H9 (cell line): ENCODE measurements at regions not wholly inside any gene's neighbourhood (a gene's known extent, or its start where the extent isn't known, plus 50 kb on each side); places are given as distances from the start of the nearest gene placed in this dataset.

Experiments used
- DNase-seq: peaks from one replicate; pipeline ENCODE4 v3.0.0-alpha.2; 2017
- H2AFZ ChIP-seq: one replicate; pipeline ENCODE4 v1.6.1; 2013; ENCODE audit warnings: mild to moderate bottlenecking, low read length, control low read depth, moderate library complexity
- H2AK5ac ChIP-seq: 2 replicates; pipeline ENCODE4 v1.6.1; 2013; ENCODE audit warnings: low read length, control low read depth, mixed read lengths; ENCODE audit not compliant: insufficient read length
- H2BK120ac ChIP-seq: one replicate; pipeline ENCODE4 v1.6.1; 2013; ENCODE audit warnings: low read depth, mild to moderate bottlenecking, low read length, control low read depth, inconsistent platforms; ENCODE audit not compliant: poor library complexity, severe bottlenecking
- H2BK12ac ChIP-seq: 2 replicates; pipeline ENCODE4 v1.6.1; 2013; ENCODE audit warnings: low read length, control low read depth, mixed read lengths, low read depth; ENCODE audit not compliant: insufficient read length
- H2BK15ac ChIP-seq: 2 replicates; pipeline ENCODE4 v1.6.1; 2013; ENCODE audit warnings: low read depth, low read length, control low read depth
- H2BK20ac ChIP-seq: one replicate; pipeline ENCODE4 v1.6.1; 2013; ENCODE audit warnings: low read depth, mild to moderate bottlenecking, low read length, control low read depth, inconsistent platforms; ENCODE audit not compliant: poor library complexity, severe bottlenecking
- H2BK5ac ChIP-seq: 2 replicates; pipeline ENCODE4 v1.6.1; 2013; ENCODE audit warnings: low read length, control low read depth, mixed read lengths; ENCODE audit not compliant: insufficient read length
- H3K14ac ChIP-seq: 2 replicates; pipeline ENCODE4 v1.6.1; 2013; ENCODE audit warnings: low read length, control low read depth; ENCODE audit not compliant: insufficient read depth
- H3K18ac ChIP-seq: 2 replicates; pipeline ENCODE4 v1.6.1; 2013; ENCODE audit warnings: low read depth, mild to moderate bottlenecking, mixed read lengths, low read length, control low read depth; ENCODE audit not compliant: insufficient read length
- H3K23ac ChIP-seq: 2 replicates; pipeline ENCODE4 v1.6.1; 2013; ENCODE audit warnings: low read length, control low read depth, mixed read lengths, low read depth; ENCODE audit not compliant: insufficient read length
- H3K23me2 ChIP-seq: 2 replicates; pipeline ENCODE4 v1.6.1; 2013; ENCODE audit warnings: low read depth, mild to moderate bottlenecking, mixed read lengths, low read length, control low read depth; ENCODE audit not compliant: insufficient read length, poor library complexity, severe bottlenecking
- H3K27ac ChIP-seq: 2 replicates; pipeline ENCODE4 v1.5.1; 2013; ENCODE audit warnings: low read length, control low read depth, mixed read lengths, low read depth; ENCODE audit not compliant: insufficient read length
- H3K27me3 ChIP-seq: 2 replicates; pipeline ENCODE4 v1.6.1; 2013; ENCODE audit warnings: low read length, control low read depth, inconsistent platforms; ENCODE audit not compliant: insufficient read depth
- H3K4ac ChIP-seq: 2 replicates; pipeline ENCODE4 v1.6.1; 2013; ENCODE audit warnings: low read depth, mild to moderate bottlenecking, control low read depth, inconsistent platforms, low read length, moderate library complexity
- H3K4me1 ChIP-seq: 2 replicates; pipeline ENCODE4 v1.6.1; 2013; ENCODE audit warnings: low read length, control low read depth, inconsistent platforms; ENCODE audit not compliant: insufficient read depth
- H3K4me2 ChIP-seq: 2 replicates; pipeline ENCODE4 v1.6.1; 2013; ENCODE audit warnings: low read length, control low read depth, mixed read lengths; ENCODE audit not compliant: insufficient read length, insufficient read depth
- H3K56ac ChIP-seq: 2 replicates; pipeline ENCODE4 v1.6.1; 2013; ENCODE audit warnings: low read depth, mild to moderate bottlenecking, mixed read lengths, low read length, control low read depth; ENCODE audit not compliant: insufficient read length
- H3K79me1 ChIP-seq: 2 replicates; pipeline ENCODE4 v1.6.1; 2013; ENCODE audit warnings: low read depth, mild to moderate bottlenecking, moderate library complexity, low read length, control low read depth, inconsistent platforms; ENCODE audit not compliant: insufficient read depth, poor library complexity, severe bottlenecking
- H3K79me2 ChIP-seq: 2 replicates; pipeline ENCODE4 v1.6.1; 2013; ENCODE audit warnings: low read length, control low read depth, inconsistent platforms; ENCODE audit not compliant: insufficient read depth
- H3K9ac ChIP-seq: 2 replicates; pipeline ENCODE4 v1.6.1; 2013; ENCODE audit warnings: low read length, control low read depth, mixed read lengths; ENCODE audit not compliant: insufficient read length; ENCODE audit errors: extremely low read depth
- H3K9me3 ChIP-seq: one replicate; pipeline ENCODE4 v1.6.1; 2013; ENCODE audit warnings: low read depth, low read length, inconsistent platforms; ENCODE audit not compliant: control insufficient read depth
- H3T11ph ChIP-seq: one replicate; pipeline ENCODE4 v1.6.1; 2013; ENCODE audit warnings: mild to moderate bottlenecking, low read length, control low read depth, inconsistent platforms
- H4K20me1 ChIP-seq: one replicate; pipeline ENCODE4 v1.6.1; 2013; ENCODE audit not compliant: control insufficient read depth, insufficient read length, insufficient read depth
- H4K5ac ChIP-seq: 2 replicates; pipeline ENCODE4 v1.6.1; 2013; ENCODE audit warnings: low read depth, mild to moderate bottlenecking, mixed read lengths, low read length, control low read depth; ENCODE audit not compliant: insufficient read length
- H4K8ac ChIP-seq: replicated peaks from 2 replicates; pipeline ENCODE4 v1.6.1; 2013; ENCODE audit warnings: low read length, control low read depth, mixed read lengths, low read depth; ENCODE audit not compliant: insufficient read length
- H4K91ac ChIP-seq: 2 replicates; pipeline ENCODE4 v1.6.1; 2013; ENCODE audit warnings: low read depth, mild to moderate bottlenecking, moderate library complexity, mixed read lengths, low read length, control low read depth; ENCODE audit not compliant: insufficient read length
- H3K27ac Mint-ChIP-seq, 3 experiments: 2 replicates in 2 of 3; 3 replicates in 1 of 3; pipeline ENCODE4 v1.8.0; 2020 to 2021; ENCODE audit warnings: mixed read lengths in 3 of 3, mild to moderate bottlenecking in 1 of 3, moderate library complexity in 1 of 3
- H3K27me3 Mint-ChIP-seq: 2 replicates; pipeline ENCODE4 v1.8.0; 2021; ENCODE audit warnings: low read depth, mild to moderate bottlenecking, moderate library complexity, mixed read lengths
- H3K36me3 Mint-ChIP-seq, 3 experiments: 2 replicates in 2 of 3; 3 replicates in 1 of 3; pipeline ENCODE4 v1.8.0; 2020 to 2021; ENCODE audit warnings: low read depth in 3 of 3, mixed read lengths in 3 of 3; ENCODE audit not compliant: insufficient read depth in 1 of 3
- H3K4me1 Mint-ChIP-seq, 2 experiments: 2 replicates each; pipeline ENCODE4 v1.8.0; 2020; ENCODE audit warnings: mixed read lengths in 2 of 2
- H3K4me3 Mint-ChIP-seq, 2 experiments: 2 replicates in 1 of 2; 3 replicates in 1 of 2; pipeline ENCODE4 v1.8.0; 2020 to 2021; ENCODE audit warnings: mild to moderate bottlenecking in 2 of 2, mixed read lengths in 2 of 2, moderate library complexity in 1 of 2
- H3K9me3 Mint-ChIP-seq, 2 experiments: 2 replicates in 1 of 2; 3 replicates in 1 of 2; pipeline ENCODE4 v1.8.0; 2020; ENCODE audit warnings: mild to moderate bottlenecking in 2 of 2, mixed read lengths in 2 of 2, moderate library complexity in 1 of 2
- WGBS: extraction: QIAGEN DNeasy Blood & Tissue Kit; methylation state at CpG from one replicate; pipeline ENCODE4 v1.1.7; 2013; ENCODE audit warnings: missing lambda C conversion rate, low lambda C conversion rate, mixed read lengths; ENCODE audit not compliant: insufficient read length; ENCODE audit errors: extremely low coverage; 5-methylcytosine and 5-hydroxymethylcytosine counted together
- TF ChIP-seq, protein P1 (sequence below): fragments of 200-600 bp; sonication (generic); conservative IDR thresholded peaks from 3 replicates; pipeline ENCODE4 v1.8.0; 2021; ENCODE audit warnings: antibody characterized with exemption, mild to moderate bottlenecking

DNA sequence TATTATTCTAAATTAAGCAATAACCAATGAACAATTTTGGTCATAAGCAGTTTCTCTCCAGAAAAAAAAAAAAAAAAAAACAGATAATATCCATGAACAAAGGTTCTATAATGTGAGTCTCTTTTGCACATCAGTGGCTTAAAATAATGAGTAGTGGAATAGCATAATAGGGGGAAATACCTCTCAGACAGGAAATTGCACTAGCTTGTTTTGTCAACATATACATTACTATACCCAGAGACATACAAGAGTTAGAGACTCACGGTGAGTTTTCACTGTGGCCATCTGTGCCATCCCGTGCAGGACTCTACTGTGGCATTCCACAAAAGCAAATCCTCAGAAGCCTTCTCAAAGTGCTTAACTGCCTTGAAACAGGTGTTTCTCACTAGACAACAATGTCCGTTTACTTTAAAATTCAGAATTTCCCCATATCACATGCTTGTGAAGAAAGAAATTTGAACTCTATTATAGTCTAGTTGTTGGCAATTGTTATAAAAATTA, 697.9 kb downstream of the USP25 start:
- H3K4me2 ChIP-seq, result no peak overlapping the region
- H3K23me2 ChIP-seq, result no peaks in the 10 kb centered on the region
- TF ChIP-seq, protein P1, sequence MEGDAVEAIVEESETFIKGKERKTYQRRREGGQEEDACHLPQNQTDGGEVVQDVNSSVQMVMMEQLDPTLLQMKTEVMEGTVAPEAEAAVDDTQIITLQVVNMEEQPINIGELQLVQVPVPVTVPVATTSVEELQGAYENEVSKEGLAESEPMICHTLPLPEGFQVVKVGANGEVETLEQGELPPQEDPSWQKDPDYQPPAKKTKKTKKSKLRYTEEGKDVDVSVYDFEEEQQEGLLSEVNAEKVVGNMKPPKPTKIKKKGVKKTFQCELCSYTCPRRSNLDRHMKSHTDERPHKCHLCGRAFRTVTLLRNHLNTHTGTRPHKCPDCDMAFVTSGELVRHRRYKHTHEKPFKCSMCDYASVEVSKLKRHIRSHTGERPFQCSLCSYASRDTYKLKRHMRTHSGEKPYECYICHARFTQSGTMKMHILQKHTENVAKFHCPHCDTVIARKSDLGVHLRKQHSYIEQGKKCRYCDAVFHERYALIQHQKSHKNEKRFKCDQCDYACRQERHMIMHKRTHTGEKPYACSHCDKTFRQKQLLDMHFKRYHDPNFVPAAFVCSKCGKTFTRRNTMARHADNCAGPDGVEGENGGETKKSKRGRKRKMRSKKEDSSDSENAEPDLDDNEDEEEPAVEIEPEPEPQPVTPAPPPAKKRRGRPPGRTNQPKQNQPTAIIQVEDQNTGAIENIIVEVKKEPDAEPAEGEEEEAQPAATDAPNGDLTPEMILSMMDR, result no peak
- H3K23ac ChIP-seq, result no peak overlapping the region
- H4K20me1 ChIP-seq, result no peaks in the 10 kb centered on the region
- no peaks in the 10 kb centered on the region for H3K4me1 ChIP-seq
- H2BK5ac ChIP-seq, result no peak overlapping the region
- H3K36me3 Mint-ChIP-seq, result no peaks in the 10 kb centered on the region
- H3K27me3 Mint-ChIP-seq, result no peaks in the 10 kb centered on the region
- H4K5ac ChIP-seq, result no peak overlapping the region
- no peak overlapping the region for H2BK15ac ChIP-seq
- H3K9ac ChIP-seq, result no peak overlapping the region
- H3K79me1 ChIP-seq, result no peaks in the 10 kb centered on the region
- no peaks in the 10 kb centered on the region for H3K27me3 ChIP-seq
- no peaks in the 10 kb centered on the region for H3K79me2 ChIP-seq
- no peak overlapping the region for H3K18ac ChIP-seq
- no peak overlapping the region for H2BK12ac ChIP-seq
- H3K9me3 ChIP-seq, result no peaks in the 10 kb centered on the region
- no peak overlapping the region for H2BK20ac ChIP-seq
- H3K27ac Mint-ChIP-seq, result no peak overlapping the region
- DNase-seq, result no peak
- no peak overlapping the region for H3T11ph ChIP-seq
- no peak overlapping the region for H2BK120ac ChIP-seq
- no peaks in the 10 kb centered on the region for H3K4me1 Mint-ChIP-seq
- no peak overlapping the region for H2AK5ac ChIP-seq
- no peaks in the 10 kb centered on the region; a peak in 1 of 5 replicates for H3K9me3 Mint-ChIP-seq
- H3K14ac ChIP-seq, result no peak overlapping the region
- no peak overlapping the region for H4K91ac ChIP-seq
- H3K27ac ChIP-seq, result no peak overlapping the region
- no peak overlapping the region for H3K4ac ChIP-seq
- no peak overlapping the region for H3K56ac ChIP-seq
- no peak overlapping the region for H3K4me3 Mint-ChIP-seq
- WGBS, result no CpG with 5 or more reads among the region's 3 CpGs
- H2AFZ ChIP-seq, result no peak overlapping the region
- no peak overlapping the region for H4K8ac ChIP-seq
